ENCODE measurements at regions not wholly inside any gene's neighbourhood (a gene's known extent, or its start where the extent isn't known, plus 50 kb on each side); places are given as distances from the start of the nearest gene placed in this dataset.

DNA sequence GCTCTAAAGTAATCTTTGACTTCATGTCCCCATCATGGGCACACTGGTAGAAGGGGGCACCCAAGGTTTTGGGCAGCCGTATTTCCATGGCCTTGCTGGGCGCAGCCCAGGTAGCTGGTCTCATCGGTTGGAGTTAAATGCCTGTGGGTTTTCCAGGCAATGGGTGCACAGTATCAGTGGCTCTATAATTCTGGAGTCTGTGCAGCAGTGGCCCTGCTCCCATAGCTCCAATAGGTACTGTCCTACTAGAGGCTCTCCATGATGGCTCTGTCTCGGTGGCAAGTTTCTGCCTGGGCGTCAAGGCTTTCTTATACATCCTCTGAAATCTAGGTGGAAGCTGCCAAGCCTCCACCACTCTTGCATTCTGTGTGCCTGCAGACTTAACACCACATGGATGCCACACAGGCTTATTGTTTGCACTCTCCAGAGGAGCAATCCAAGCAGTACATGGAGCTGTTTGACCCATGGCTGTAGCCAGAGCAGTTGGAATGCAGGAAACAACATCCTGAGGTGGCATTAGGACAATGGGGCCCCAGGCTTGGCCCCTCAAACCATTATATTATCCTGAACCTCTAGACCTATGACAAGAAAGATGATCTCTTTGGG is 60.5 kb upstream of the UGT8 start:
- no peak for DNase-seq (ENCODE audit: low spot score)

DNA sequence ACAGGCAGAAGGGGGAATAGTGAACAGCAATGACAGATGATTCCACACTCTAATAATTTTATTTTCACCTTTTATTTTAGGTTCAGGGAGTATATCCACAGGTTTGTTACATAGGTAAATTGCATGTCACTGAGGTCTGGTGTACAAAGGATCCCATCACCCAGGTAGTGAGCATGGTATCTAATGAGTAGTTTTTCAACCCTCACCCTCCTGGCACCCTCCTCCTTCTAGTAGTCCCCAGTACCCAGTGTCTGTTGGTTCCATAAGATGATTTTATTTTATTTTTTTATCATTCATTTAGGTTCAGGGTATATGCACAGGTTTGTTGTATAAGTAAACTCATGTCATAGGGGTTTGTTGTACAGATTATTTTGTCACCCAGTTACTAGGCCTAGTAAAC is 58.6 kb upstream of the UGT8 start:
- DNase-seq (ENCODE audit: low spot score) = no peak

DNA sequence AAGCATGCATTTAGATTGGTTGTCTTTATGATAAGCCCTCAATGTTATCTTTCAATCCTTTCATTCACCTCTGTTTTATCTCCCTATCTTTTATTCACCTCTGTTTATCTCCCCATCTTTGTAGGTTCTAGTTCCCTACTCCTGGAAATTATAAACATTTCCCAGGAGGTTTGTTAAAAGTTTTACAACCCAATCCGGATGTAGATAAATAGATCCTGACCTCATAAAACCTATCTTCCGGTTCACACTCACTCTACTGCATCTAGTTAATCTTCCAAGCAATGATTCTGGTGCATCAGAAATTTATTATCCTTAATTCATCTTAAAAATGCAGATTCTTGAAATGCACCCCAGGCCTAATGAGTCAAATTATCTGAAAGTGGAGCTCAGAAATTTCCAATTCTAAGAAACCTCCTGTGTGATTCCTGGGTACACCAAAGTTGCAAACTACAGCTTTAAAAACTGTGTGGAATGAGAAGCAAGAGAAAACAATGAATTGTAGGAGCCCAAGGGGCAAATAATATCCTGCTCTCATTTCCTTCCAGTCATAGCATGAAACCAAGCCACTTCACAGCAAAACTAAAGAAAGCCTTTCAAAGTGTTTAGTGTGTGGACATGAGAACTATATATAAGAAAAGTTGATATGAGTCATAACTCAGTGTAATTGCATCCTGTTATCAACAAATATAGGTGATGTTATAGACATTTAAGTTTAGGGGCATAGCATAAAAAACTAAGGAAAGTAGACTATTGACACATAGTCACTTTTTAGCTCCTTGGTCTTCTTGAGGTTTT is 51.1 kb upstream of the UGT8 start:
- DNase-seq (ENCODE audit: low spot score) = peak; percentile 6

Measured in activated CD4-positive, alpha-beta T cell treated with anti-CD3 and anti-CD28 coated beads, Interleukin-2, Interleukin-4, amounts not matched to agents 100 ng/mL and 50 ng/mL, durations not matched to agents 16 hours and 8 hours (primary cell).